GM19438 (cell line): ENCODE measurements at regions not wholly inside any gene's neighbourhood (a gene's known extent, or its start where the extent isn't known, plus 50 kb on each side); places are given as distances from the start of the nearest gene placed in this dataset.

ENCODE experiments used
- ATAC-seq: cut with Tn5 transposase; IDR thresholded peaks from one replicate; pipeline ENCODE4 v1.9.1; 2021; ENCODE audit warnings: low read depth; ENCODE audit not compliant: unreplicated experiment

DNA sequence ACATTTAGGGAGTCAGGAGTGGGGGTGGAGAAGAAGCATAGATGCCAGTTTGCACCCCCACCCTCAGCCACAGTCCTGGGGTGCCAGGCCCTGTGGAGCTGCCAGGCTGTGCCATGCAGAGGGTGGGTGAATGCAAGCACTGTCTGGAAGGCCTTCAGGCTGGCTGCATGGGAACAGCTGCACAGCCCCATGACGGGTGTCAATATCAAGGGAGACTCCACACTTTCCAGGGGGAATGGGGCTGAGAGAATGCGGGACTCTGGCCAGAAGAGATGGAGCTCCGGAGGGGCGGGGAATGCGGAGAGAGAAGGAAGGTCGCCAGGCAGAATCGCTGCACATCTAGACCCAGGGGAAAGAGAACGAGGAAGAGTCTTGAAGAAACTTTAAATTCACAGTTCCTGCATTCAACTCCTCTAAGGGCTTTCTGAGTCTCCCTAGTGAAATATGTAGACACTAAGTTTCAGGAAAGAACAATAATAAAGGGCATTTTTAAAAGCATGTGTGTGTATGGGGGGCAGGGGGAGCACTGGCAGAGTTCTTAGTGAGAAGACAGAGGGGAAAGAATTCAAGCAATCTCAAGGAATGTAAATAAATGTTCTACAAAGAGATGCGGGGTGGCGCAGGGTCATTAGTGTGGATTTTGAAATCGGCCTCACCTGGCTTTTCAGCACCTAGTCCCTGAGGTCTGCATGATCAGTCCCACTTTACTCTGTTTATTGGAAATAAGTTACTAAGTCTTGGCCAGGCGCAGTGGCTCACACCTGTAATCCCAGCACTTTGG is 59.1 kb downstream of the BOD1 start:
- ATAC-seq, result no peak

DNA sequence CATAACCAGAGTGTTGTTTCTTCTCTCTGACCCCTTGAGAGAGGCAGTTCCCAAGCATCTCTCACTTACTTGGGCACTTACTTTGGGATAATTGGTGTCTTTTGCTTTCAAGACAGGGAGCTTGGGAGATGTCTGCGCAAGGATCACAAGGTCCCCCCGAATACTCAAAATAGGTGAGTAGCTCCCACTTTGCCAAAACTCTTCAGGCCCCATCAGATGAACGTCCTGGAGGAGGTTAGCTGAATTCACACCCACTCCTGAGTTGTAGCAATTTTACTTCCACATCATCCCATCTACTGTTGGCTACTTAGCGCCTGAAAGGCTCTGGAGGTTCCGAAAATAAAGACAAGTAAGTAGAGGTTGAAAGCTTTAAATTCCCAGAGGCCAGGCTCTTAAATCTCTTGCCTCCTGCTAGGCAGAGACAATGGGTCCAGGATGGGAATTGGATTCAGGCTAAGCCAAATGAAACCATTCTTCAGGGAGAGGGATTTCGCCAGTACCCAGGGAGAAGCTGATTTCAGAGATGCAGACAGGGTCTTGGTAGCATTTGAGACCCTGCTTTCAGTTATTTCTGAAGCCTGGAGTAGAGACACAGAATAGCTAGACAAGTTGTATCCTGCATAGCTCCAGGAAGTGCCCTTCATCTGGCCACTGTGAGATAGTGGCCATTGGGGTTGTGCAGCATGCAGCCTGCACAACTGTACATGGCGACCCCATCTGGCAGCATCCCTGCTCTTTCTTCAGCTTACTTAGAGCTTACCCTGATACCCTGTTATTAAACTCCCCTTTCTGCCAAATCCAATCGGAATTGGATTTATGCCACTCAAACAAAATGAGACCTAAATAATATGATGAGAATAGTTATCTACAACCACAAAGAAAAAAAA is 60.1 kb downstream of the BOD1 start:
- no peak for ATAC-seq

DNA sequence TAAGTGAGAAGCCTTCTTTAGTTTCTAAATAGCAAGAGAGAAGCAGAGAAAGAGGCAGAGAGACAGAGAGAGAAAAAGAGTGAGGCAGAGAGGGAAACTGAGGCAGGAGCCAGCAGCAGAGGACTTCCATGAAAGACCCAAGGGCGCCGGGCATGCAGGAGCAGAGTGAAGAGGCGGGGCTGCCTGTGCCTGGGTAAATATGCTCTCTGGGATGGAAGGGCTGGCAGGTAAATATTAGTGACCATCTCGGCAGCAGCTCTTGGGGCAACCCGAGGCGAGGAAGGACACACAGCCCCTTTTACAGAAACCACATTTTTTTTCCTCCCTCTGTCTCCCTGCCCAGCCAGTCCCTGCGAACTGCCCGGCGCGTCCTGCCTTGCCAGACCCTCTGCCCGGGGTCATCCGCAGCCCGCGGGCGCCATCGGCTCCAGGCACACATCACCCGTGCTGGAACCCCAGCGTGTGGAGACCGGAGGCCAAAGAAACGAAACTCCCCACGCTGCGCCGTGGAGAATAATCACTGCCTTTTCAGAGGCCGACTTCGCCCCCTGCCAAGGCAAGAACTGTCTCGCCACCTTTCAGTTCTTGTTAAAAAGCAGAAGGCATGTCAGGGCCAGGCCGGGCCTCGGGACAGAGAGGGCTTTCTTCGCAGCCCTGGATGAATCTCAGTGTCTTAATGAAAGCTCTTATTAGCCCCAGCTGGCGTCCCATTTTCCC is 61.3 kb downstream of the BOD1 start:
- ATAC-seq, result no peak

DNA sequence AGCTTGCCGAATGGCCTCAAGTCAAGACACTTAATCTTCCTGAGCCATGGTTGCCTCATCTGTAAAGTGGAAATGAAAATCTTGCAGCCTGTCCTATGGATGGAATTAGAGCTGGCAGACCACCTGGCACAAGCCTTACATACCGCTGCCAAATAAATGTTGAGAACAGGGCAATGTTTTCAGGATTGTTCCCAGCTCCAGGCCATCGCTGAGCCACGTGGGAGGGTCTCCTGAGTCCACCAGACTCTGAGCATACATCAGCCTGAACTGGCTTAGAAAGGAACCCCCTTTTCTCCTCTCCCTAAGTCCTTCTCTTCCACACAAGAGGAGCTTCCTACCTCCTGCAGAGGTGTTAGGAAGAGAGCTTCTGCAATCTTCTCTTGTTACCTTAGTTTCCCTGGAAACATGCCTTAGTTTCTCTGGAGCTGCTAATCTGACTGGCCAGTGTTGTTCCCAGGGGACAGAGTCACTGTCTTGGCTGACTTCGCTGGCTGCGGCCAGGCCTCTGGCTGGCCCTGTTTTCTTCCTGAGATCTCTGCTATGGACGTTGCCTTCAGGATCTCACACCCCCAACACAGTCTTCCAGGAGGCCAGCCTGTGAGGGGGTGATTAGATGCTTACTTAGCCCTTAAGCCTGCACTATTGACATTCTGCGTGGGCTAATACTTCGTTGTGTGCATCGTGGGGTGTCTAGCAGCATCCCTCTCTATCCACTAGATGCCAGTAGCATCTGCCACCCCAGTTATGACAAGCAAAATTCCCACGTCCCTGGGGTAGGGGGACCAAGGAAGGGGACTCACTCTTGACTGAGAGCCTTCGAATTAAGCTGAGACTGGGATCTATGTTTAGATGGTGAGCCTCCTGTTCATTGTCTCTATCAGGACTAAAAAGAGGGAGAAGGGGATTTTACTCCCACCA is 62.2 kb downstream of the BOD1 start:
- ATAC-seq, result no peak

DNA sequence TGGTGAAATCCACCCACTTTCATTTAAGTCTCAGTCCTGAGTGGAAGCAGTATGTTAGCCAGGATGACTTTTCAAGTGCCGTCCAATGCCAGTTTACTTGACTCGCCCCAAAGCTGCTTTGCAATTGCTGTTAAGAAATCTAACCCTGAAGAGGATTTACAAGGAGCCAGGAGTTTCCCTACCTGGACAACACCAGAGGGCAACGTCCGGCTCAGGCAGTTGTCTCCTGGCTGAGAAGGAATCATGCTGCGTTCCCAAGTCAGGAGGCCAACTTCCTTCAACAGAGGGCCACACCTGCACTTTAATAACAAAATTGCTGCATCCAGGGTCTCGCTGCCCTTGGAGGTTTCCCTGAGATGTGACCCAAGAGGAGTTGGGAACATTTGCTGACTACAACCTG is 65.8 kb downstream of the BOD1 start:
- ATAC-seq, result no peak

DNA sequence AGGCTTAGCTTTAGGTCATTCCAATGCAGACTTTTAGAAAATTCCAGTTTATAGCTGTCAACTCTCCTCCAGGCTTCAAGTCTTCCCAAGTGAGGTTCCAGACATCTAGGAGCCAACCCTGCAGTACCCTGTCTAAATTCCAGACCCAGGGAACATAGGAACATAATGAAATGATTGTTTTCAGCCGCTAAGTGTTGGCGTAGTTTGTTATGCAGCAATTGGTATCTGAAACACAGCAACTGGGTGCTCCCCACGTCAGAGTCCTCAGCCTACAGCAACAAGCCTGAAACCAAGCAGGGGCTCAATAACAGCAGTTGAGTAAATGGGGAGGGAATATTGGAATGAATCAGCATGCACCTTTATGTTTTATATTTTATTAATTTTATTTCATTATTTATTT is 66.8 kb downstream of the BOD1 start:
- no peak for ATAC-seq

DNA sequence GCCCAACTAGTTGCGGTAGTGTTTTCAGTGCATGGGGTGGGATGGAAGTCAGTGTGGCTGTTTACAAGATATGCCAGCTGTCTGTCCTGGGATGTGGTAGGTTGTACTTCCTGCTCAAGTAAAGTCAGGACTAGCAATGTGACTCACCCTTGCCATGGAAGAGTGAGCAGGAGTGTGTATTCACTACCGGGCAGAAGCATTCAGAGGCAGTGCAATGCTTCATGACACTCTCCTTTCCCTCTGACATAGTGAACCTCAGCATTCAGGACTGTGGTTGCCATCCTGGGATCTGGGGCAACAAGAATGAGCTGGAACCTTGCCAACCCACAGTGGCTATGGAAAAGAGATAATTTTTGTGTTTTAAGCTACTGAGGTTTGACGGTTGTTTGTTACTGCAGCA is 68.9 kb downstream of the BOD1 start:
- ATAC-seq, result peak; percentile 94

DNA sequence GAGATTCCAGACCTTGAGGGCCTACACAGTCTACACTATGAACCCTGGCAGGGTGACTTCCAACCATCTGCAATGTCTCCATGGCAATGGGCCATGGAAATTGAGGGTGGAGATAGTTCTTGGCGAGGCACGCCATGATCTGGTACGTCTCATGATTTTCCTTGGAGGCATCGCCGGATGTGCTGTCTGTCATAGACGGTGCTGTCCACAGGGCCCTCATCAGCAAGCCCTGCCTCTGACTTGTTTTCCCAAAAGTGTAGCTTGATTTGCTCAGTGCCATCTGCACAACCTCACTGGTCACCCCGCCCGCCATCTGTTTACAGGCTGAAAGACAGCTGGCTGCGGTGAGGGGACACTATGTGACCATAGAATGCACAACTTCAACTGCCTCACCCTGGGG is 73.5 kb downstream of the BOD1 start:
- no peak for ATAC-seq

DNA sequence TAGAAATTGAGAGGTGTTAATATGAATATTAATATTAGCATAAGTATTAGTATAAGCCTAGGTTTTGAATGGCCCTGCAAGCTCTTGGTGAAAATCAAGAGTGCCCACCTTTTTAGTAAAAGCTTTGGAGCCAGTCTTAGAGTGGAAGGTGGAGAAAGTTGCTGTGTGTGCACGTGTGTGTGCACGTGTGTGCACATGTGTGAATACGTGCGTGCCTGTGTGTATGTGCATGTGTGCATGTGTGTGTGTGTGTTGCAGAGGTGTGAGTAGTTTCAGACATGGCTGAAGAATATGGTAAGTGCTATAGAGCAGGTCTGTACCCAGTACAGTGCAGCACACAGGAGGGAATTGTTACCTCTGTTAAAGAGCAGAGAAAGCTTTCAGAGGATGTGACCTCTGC is 74.3 kb downstream of the BOD1 start:
- ATAC-seq, result no peak

DNA sequence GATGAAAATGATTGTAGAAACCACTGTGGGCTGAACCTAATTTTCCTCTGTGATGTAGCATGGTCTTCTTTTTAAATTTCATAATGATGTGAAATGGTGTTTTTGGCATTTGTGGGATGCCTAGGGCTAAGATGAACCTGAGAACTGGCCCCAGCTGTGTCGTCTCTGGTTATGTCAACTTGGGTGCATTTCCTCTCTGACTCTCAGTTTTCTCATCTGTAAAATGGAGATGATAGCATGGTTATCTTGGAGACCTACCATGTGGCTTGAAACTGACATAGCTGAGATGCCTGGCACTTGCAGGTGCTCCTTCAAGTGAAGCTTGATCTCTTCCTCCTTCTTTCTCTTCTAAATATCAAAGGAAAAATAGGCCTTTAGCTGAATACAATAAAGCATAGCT is 77.8 kb downstream of the BOD1 start:
- ATAC-seq, result no peak

DNA sequence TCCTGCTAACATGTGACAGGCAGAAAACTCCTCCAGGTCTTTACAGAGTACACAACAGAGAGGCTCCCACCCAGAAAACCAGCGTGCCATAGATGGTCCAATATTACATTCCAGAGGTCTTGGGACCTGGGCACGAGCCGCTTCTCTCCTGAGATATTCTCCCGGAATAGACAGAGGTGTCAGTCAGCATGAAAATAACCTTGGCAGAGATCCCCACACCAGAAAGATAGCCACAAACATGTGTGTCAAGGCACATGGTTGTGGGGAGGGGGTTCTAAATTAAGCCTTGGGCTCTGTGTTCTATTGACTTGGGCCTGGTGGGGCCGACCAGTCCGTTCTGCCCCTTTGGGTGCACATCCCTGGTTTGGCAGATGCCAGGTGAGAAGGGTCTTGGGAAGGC is 78.4 kb downstream of the BOD1 start:
- ATAC-seq, result no peak

DNA sequence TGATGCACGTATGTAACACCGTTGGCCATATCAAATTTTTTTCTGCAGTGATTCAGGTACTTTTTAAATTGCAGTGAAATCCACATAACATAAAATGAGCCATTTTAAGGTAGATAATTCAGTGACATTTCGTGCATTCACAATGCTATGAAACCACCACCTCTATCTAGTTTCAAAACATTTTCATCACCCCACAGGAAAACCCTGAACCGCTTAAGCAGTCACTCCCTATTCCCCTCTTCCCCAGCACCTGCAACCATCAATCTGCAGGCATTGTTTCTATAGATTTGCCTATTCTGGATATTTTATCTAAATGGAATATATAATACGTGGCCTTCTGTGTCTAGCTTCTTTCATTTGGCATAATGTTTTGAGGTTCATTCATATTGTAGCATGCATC is 79.2 kb downstream of the BOD1 start:
- ATAC-seq, result no peak

DNA sequence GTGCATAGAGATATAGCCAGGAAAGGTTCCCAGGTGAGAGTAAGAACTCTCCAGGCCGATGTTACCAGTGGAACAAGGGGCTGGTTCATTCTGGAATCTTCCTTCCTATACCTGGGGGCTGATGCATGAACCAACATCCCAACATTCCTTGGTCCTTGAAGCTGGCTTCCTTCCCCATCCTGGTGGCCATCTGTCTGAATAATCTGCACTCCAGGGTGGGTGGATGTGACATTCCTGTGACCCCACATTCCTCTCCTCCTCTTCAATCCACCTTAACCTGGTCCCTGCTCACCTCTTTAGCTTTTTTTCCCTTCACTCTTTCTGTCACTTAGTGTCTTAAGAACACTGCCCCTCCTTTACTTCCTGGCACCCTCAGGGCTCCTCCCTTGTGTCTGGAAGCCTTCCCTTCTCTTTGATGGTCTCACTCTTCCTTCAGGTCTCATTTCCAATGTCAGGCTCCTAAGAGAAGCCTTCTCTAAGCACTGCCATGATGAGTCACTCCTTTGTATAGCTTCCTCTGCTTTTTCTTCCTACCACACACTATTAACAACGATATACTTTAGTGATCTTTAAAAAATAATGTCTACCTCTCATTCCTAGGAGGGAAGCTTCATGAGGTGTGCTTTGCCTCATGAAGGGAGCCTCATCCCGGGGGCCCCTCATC is 80.3 kb downstream of the BOD1 start:
- no peak for ATAC-seq

DNA sequence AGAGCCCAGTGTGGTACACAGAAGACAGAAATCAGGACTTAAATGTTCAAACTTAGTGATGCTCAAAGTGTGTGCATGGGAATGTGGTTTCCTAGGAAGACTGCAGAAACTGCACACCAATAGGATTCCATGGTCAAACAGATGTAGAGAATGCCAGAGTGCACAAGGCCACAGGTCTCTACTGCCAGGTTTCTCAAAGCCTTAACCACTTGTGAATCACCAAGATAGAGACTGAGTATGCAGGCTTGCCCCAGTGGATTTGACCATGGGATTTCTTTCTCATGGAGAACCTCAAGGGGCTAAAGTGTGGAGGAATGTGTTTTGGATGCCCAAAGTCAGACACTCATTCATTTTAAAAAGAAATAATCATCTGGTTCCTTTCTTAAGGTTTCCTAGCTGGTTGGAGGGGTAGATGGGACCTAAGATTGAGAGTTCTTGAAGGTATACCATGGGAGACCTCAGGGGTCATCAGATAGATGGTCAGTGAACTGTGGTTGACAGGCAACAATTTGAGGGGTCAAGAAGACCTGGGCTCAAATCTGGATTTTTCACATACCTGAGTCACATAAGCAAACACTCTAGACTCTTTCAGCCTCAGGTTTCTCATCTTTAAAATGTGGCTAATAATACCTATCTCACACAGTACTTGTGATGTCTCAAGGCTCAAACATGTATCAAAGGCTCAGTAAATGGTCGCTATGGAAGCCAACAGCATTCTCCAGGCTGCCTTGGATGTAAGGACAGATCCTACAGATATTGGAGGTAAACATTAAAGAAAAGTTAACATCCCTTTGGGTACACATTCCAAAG is 81.1 kb downstream of the BOD1 start:
- no peak for ATAC-seq

DNA sequence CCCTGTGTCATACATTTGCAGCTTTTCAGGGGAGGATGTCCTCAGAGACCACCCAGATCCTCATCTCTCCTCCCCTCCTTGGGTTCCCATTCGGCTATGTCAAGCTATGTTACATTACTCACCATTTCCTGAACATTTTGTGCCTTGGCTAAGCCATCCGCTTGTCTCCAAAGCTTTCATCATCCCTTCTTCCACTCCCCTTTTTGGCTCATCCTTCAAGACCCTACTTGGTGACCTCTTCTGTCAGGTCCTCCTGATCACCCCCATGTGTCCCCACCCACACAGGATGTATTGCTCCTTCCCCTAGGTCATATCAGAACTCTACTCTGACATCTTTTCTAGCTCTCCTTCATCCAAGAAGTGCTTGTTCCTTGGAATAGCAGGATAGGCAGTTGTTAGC is 81.8 kb downstream of the BOD1 start:
- no peak for ATAC-seq

DNA sequence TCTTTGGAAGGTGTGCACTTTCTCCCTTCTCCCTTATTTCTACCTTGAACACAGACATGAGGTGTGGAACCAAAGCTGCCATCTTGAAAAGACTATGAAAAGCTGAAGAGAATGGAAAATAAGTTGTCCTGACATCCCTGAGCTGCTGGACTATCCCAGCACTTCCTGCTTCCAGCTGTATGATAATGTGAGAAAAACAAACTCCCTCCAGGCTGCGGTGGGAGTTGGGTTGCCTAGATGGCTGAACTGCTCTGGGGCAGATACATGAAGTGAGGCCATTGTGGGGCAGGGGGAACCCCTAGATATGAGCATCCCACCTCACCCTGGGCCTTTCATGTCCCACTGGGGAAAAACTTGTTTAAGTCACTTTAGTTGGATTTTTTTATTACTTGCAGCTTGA is 82.4 kb downstream of the BOD1 start:
- no peak for ATAC-seq

DNA sequence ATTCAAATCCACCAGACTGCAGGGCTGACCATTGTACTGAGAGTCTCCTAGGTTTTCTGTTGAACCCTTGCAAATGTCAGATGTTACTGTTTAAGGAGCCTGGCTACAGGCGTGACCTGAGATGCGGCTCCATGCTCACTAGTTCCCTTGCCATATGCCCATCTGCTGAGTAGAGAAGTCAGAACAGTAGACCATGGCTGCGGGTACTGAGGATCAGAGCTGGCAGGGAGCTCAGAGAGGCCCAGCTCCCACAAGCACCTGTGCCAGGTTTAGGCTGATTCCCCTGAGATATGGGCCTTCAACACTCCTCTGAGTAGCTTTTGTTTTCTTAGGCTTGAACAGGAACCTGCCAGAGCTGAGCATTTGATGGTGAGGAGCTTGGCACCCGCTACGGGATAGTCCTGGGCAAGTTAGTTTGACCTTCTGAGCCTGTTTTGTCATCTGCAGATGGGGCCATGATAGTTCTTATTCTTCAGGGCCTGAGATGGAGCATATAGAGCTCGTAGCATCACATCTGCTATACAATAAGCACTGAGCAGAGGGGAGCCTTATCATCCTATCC is 83.7 kb downstream of the BOD1 start:
- ATAC-seq, result no peak

DNA sequence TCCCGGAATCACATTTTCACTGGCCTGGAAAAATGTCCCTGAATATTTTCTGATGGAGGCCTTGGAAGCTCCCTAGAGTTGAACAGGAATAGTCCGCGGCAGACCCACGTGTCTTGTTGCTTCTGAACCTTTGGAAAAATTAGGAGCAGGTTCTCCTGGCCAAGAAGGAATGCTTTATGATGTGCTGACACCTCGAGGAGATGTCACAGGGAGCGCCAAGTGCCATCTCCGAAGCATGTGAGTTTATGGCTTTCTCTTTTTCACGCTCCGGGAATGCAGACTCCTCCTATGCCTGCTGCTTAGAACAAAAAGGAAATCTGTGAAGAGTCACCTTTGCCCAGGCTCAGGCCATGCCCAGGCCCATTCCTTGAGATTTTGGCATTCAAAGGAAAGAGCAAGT is 84.6 kb downstream of the BOD1 start:
- ATAC-seq, result no peak

DNA sequence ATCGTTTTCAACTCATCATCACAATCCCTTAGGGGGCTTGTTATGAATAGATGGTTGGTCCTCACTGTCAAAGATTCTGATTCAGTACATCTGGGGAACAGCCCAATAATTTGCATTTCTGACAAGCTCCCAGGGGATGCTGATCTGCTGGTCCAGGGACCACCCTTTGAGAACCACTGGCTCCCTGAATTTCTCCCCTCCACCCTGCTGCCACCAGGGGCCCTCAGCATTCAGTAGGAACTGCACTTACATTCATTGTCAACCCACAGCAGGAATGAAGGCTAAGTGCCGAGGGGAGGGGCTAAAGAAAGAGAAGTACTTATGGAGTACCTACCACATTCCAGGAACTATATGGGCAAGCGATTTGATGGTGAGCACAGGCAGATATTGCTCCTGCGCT is 85.9 kb downstream of the BOD1 start:
- ATAC-seq, result no peak
